ENCODE measurements at regions not wholly inside any gene's neighbourhood (a gene's known extent, or its start where the extent isn't known, plus 50 kb on each side); places are given as distances from the start of the nearest gene placed in this dataset.
"Not testable (repeated sequence)": the region's sequence is repeated elsewhere in the genome, so short reads cannot be mapped to it uniquely, and the experiment has no call there.

DNA sequence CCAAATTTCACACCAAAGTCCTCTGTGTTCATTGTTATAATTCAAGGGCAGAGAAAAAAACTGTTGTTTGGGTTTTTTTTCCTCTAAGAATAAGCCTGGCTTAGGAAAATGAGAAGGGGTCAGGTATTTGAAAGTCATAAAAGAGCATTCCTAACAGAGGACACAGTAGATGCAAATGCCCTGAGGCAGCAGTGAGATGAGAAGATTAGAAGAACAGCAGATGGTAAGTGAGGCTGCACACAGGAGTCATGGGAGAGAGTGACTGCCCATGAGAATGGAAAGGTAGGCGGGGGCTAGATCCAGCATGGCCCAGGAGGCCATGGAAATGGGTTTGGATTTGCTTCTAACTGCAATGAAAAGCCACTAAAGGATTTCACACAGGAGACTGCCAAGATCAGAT lies 107.5 kb upstream of the RBPJ start:
- DNase-seq (ENCODE audit: low spot score) = no peak

DNA sequence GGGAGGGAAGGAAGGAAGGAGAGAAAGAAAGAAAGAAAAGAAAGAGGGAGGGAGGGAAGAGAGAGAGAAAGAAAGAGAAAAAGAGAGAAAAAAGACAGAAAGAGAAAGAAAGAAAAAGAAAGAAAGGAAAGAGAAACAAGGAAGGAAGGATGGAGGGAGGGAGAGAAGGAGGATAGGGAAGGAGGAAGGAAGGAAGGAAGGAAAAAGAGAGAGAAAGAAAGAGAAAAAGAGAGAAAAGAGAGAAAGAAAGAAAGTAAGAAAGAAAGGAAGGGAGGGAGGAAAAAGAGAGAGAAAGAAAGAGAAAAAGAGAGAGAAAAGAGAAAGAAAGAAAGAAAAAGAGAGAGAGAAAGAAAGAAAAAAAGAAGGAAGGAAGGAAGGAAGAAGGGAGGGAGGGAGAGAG lies 105.8 kb upstream of the RBPJ start:
- DNase-seq (ENCODE audit: low spot score) = no peak

DNA sequence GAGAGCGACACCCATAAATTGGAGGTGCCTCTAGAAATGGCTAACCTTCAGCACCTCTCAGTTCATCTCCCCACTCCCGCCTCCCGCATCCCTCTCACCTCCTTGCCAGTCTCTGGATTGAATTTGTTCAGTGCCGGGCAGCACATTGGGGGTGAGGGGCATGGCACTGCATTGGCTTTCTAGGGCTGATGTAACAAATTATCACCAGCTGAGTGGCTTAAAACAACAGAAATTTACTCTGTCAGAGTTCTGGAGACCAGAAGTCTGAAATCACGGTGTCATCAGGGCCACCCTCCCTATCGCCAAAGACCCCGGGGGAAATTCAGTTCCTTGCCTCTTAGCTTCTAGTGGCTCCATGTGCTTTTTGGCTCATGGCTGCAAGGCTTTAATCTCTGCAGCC lies 105.1 kb upstream of the RBPJ start:
- no peak for DNase-seq (ENCODE audit: low spot score)

DNA sequence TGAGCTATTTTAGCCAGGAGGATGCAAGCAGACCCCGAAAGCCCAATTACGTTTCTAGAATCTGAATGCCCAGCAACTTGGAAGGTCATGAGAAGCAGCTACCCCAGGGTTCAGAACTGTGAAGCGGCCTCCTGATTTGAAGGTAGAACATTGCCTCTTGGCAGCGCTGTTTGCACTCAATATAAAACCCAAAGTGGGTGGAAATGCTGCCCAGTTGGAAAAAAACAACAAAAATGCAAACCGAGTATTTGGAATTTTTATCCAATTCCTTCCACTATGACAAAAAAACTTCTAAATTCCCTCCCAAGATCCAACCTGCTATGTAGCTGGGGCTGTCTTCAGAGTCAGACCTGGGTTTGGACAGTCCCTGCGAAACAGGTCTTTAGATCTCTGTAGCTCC lies 103.3 kb upstream of the RBPJ start:
- DNase-seq (ENCODE audit: low spot score) = no peak

DNA sequence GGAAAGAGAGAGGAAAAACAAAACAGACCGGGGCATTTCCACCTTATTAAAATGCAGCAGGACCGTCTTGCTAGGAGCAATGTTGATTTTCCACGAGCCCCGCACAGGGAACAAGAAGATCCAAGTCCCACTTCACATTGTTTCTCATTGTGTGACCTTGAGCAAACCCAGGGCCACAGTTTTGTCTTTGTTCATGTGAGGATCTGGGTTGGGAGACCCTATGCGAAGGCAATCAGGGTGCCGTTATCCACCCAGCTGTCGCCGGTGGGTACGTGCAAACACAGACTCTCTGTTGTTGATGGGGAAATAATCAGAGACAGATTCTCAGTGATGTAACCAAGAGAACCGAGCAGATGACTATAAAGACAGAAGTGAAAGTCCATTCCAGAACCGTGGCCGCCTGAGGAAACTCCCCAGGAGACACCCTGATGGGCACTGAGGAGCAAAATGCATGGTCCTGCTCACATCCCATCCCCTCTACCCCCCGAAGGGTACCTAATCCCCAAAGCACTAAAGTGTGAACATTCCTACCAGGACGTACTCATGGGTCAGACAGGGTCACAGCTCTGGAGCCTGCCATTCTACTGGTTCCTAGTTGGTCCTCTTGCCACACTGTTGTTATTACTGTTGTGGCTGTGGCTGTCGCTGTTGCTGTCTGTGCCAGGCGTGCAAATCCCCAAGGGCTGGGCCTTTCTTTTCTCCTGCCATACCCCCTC lies 102.7 kb upstream of the RBPJ start:
- DNase-seq (ENCODE audit: low spot score) = no peak

DNA sequence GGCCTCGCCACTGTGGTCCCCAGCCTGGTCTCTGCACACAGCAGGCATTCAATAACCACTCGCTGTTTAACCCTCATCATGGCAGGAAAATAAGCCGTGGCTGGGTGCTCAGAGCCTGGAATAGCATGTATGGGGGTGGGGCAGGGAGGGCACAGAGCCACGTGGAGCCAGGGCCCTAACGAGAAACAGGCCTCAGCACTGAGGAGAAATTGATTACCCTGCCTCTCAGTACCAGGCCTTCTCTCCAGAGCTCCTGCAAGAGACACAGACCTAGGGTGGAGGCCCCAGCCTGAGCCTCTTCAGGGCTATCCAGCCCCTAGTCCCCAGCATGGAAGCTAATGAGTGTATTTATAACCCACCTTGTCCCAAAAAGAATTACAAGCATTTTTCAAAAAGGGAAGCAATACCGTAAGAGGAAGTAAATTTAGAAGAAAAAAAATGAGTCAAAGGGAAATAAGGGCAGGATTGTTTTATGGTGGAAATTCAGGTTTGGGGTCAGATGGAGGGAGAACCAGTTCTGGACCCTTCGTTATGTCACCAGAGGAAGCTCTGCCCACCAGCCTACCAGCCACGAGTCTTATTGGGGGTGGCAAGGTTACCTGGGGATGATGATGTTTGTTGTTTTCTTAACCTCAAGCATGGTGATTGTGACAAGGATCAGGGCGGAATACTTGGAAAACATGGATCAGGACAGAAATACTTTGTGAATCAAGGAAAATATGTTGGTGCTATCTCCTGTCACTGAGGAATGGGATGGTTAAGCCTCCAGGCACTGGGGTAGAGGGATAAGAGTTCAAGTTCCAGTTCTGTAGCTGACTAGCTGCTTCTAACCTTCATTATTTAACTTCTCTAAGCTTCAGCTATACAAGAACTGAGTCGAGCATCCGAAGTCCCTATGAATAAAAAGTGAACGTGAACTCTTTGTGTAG lies 101.9 kb upstream of the RBPJ start:
- DNase-seq (ENCODE audit: low spot score) = no peak

DNA sequence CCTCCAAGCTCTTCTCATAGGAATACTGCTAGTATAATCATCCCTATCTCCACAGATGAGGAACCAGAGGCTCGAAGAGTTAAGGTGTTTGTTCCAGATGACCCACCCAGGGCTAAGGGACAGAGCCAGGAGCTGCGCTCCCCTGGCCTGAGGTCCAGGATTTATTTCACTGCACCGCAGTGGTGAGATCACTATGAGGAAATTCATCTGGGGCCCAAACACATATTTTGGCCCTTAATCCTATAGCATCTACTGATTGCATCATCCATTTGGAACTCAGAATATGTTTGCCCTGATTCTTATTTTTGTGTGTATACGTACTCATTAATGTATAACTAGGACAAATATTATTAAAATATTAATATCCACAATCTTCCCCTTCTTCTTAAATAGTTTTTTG lies 100.1 kb upstream of the RBPJ start:
- no peak for DNase-seq (ENCODE audit: low spot score)

DNA sequence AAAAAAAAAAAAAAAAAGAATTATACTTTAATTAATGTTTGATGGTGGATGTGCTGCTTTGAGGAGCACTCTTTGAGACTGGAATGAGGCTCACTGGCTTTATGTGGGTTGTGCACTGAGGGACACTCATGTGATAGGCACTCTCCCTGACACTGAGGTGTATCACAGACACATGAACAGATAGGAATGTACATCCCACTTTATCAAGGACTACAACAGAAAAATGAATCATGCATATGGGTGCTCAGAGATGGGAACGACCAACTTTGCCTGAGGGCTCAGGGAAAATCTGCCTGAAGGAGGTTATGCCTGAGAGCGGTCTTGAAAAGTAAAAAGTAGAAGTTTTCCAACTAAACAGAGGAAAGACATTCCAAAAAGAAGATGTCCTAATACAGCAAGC lies 97.7 kb upstream of the RBPJ start:
- DNase-seq (ENCODE audit: low spot score) = no peak

DNA sequence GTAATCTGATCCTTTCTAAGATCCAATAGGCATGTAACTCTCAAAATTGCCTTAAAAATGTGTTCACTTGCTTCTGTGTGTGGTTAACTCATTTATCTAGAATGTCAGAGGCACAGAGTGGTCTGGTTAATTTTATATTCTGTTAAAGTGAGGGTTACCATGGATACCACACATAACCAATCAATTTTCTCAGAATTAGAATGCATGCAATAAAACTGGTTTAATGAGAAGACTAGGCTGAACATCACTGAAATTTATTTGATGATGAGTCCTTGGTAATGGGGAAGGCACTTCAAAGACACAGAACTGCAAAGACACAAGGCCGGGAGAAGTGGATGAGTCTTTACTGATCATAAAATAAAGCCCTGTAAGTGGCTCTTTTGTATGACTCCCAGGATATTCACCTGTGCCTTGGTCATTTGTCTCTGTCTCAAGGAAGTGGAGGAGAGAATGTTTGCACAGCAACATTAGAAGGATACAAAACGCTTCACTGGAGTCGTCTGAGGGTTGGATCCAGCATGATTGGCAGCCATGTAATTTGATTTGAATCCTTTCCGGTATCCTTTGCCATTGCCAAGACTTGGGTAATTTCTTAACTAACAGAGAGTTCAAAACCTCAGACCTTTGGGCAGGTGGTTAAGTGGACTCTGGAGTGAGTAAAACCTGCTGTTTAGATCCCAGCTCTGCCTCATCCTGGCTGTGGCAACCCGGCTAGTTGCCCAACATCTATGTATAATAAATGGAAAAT lies 94.0 kb upstream of the RBPJ start:
- no peak for DNase-seq (ENCODE audit: low spot score)

DNA sequence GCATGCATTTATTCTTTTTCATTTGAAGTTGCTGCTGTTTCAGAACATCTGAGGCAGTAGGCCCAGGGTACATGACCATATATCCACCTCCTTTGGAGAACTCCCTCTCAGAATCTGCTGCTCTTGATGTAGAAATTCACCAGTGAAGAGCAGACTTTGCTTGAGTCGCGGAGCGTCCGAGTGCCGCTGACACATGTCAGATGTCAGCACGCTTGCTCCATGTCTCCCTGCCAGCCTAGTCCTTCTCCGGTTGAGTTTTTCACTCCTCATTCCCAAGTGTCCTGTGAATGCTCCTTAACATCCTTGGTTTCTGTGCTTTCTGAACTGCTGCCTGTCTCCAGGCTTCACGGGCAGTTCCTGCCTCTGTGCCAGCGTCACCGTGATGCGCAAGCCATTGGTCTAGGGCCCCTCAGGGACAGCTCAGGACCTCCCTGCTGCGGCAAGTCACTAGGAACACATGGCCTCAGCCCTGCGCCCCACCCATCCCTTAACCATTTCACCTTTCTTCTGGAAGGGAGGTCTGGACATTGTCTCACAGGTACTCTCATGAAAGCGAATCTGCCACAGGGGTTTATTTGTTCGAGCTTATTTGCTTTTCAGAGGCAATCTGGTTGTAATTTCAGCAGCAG lies 93.1 kb upstream of the RBPJ start:
- DNase-seq (ENCODE audit: low spot score) = no peak

DNA sequence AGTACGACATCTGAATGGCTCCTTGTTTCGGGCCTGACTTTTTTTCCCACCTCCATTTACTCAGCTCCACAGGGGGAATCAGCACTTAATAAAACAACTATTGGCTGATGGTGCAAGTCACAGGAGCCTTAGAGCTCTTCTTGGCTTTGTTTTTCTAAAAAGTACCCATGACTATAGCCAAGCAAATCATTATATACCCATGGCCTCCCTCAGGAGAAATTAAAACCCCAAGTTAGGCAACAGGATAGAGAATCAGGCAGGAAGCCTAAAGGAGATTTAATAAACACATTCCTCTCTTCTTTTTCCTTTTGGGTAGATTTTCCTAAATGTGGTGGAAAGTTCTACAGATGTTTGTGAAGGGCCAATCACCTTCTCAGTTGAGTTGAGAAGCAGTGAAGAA lies 91.9 kb upstream of the RBPJ start:
- no peak for DNase-seq (ENCODE audit: low spot score)

DNA sequence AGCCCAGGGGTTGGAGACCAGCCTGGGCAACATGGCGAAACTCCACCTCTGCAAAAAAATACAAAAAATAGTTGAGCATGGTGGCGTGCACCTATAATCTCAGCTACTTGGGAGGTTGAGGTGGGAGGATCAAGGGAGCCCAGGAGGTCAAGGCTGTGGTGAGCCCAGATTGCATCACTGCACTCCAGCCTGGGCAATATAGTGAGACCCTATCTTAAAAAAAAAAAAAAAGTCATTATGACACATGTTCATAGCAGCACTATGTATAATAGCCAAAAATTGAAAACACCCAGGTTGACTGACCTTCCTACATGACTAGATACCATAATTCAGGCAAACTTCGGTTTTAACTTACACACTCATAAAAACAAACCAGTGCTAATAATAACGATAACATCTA lies 90.8 kb upstream of the RBPJ start:
- DNase-seq (ENCODE audit: low spot score) = no peak

DNA sequence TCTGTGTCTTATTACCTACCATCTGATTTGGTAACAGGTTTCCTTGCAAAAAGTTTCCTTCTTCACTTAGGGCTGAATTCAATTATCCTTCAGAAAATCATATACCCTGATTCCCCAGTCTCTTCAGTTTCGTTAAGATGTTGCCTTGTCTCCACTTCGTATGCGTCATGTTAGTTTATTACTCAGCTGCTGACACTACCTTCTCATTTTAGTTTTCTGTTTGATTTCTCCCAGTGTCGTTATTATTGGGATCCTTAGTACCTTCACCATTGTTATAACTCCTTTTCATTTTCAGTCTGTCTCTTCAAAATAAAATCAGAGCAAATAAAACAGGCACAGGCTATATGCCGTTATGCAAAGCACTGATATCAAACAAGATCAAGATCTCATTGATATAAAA lies 87.5 kb upstream of the RBPJ start:
- DNase-seq (ENCODE audit: low spot score) = no peak

DNA sequence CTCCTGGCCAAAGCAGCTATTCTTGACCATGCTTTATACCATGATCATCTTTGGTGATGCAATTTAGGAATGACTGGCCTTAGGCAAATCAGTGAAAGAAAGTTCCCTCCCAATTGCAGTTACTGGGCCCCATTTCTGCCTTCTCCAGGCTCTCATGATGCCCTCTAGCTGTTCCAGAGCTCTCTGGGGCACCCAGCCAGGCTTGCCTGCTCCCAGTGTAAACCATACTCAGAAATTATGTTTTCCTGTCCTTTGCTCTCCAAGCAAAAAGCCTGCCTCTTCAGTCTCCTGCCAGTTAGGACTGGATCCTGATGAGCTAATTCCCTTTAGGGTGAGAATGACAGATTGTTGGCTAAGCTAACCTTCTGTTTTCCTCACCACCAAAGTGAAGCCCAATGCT lies 85.3 kb upstream of the RBPJ start:
- no peak for DNase-seq (ENCODE audit: low spot score)

DNA sequence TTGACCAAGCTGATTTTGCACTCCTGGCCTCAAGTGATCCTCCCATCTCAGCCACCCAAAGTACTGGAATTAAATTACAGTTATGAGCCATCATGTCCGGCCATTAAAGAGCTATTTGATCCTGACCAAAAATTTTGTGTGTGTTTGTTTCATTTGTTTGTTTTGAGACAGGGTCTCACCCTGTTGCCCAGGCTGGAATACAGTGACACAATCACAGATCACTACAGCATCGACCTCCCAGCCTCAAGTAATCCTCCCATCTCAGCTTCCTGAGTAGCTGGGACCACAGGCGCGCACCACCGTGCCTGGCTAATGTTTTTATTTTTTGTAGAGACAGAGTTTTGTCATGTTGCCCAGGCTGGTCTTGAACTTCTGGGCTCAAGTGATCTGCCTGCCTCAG lies 82.9 kb upstream of the RBPJ start:
- no peak for DNase-seq (ENCODE audit: low spot score)

DNA sequence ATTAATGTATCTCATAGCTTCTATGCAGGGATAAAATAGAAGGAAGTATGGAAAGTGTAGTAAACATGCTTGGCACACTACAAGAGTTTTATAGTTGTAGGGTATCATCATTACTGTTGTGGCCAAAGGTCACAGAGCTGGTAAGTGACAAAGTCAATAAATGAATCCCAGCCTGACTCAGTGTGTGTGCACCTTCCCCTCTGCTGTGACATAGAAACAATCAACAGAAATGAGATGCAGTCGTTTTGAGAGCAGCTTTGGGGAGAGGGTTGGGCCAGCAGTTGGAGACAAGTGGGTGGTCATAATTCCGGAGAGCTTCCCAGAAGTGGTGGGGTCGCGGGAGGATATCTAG lies 82.4 kb upstream of the RBPJ start:
- peak; percentile 21 for DNase-seq (ENCODE audit: low spot score)

DNA sequence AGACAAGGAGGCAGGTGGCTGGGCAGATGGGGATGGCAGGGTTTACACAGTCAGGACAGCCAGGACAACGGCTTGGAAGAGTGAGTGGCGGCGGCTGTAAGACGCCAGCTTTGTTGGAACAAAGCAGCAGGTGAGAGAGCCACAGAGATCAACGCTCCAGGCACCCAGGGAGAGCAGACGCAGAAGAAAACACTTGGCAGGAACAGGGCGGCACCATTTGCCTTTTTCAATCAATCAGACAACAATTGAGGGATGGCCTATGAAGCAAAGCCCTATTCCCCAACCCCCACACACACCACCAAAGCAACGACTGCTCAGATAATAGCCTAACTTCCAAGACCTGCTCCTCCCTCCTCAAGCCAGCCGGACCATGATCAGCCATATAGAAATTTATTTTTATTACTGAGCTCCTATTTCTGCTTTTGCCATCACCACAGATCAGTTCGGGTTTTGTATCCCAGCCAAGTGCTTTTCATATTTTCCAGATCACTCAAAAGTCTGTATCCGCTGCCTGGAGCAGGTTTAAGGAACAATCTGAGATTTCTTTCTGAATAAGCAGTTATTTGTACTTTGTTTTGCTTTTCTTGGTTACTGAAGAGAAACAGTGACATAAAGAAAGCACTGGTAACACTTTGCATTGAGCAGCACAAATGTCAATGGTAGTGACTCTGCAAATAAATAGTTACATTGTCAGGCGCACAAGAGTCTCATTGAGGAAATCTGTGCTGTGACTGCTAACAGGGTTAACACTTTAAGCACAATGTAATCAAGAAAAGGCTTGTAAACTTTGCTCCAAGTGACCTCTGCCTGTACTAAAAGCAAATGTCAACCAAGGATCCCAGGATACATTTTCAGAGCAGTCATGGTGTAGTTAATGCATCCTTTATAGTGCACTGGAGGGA lies 81.8 kb upstream of the RBPJ start:
- peak; percentile 76 for DNase-seq (ENCODE audit: low spot score)

DNA sequence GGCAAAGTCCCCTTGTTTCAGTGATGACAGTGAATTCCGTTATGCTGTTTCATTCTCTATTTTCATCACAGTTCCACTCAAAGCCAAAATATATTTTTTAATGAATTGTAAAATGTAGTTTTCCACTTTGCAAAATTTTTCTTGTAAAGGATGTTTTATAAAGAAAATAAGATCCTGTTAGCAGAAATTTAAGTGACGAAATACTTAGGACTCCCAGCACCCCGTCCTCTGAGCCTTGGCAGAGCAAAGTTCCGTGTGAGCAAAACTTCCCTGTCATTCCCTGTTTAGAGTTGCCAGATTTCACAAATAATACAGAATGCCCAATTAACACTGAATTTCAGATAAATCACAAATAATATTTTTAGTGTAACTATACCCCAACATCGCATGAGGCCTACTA lies 81.0 kb upstream of the RBPJ start:
- no peak for DNase-seq (ENCODE audit: low spot score)

DNA sequence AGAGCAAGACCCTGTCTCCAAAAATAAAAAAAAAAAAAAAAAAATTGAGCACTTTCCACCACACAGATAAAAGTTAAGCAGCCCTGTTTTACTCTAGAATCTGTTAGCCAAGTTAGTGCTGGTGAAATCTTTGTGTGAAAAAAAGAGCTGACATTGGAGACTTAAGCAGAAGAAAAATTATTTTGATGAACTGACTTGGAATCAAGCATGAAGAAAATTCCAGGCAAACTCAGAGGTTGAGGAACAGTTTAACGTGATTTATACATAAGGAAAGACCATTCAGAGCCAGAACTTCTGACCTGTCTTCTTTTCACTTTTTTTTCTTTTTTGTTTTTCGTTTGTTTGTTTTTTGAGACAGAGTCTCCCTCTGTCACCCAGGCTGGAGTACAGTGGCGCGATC lies 79.6 kb upstream of the RBPJ start:
- DNase-seq (ENCODE audit: low spot score) = no peak

DNA sequence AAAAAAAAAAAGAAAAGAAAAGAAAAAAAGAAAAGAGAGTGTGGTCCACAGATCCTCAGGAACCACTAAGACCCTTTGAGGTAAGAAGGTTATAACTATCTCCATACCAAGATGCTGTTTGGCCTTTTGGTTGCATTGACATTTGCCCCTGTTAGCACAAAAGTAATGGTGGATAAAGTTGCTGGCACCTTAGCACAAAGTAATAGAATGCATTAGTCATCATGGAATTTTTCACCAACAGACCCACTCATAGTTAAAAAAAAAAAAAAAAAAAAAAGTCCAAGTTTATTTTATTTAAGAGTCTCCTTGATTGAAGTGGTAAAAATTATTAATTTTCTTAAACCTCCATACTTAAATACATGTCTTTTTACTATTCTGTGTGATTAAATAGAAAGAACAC lies 78.4 kb upstream of the RBPJ start:
- DNase-seq (ENCODE audit: low spot score) = no peak

DNA sequence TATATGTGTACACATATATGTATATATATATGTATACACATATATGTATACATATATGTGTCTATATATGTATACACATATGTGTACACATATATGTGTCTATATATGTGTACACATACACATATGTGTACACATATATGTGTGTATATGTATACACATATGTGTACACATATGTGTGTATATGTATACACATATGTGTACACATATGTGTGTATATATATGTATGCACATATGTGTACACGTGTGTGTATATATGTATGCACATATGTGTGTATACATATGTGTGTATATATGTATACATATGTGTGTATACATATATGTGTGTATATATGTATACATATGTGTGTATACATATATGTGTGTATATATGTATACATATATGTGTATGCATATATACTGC lies 76.7 kb upstream of the RBPJ start:
- not testable (repeated sequence) for DNase-seq (ENCODE audit: low spot score)

DNA sequence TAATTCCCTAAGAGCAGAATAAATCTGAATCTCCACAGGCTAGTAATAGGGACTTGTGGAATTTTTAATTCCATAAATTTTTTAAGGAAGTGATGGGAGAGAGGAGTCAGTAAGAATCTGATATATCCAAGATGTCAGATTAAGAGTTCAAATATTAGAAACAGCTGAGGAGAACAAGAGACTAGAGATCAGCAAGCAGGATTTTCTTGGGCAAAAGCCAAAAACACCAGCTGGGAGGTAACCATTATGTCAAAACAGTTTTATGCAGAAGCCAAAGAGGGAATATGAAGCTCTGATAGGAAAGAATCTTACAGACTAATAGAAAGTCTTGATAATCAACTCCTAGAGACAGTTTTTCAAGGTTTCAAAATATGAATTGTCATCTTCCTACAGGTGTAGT lies 72.2 kb upstream of the RBPJ start:
- no peak for DNase-seq (ENCODE audit: low spot score)

Data from COLO829 (cell line).